Left renal pelvis (tissue), 4 donors: ENCODE measurements at regions not wholly inside any gene's neighbourhood (a gene's known extent, or its start where the extent isn't known, plus 50 kb on each side); places are given as distances from the start of the nearest gene placed in this dataset.
A peak's percentile ranks its signal among the peaks of the same experiment; 100 is the strongest.
"Not testable (repeated sequence)": the region's sequence is repeated elsewhere in the genome, so short reads cannot be mapped to it uniquely, and the experiment has no call there.

ENCODE experiments used
- DNase-seq, 4 donors: peaks; one replicate each; pipeline ENCODE4 v3.0.0-alpha.2; 2013; ENCODE audit warnings: low read depth in 4 of 4, low spot score in 3 of 4

DNA sequence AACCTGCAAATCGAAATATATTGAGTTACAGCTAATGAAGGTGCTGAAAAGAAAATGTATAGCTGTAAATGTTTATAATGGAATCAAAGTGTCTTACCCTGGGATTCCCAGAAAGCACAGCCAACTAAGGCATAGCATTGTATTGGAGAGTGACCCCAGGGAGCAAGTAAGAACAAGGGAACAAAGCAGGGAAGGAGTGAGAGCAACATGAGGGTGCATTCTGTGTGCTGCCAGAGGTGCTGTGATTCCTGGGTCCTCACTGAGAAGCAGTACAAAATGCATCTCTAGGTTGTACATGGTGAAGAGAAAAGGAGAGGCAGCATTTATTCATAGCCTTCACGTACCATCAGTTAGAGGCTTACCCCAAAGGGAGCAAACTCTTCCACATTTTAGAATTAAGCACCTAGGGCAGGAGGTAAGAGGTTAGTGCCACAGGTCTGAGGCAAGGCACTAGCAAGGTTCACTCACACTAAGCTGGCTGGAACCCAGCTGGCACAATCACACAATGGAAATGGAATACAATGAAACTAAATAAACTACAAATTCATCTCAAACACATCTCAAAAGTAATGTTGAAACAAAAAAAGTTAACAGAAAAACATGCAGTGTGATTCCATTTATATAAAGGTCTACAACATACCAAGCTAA is 151.5 kb upstream of the C2CD4B start:
- DNase-seq = no peak

DNA sequence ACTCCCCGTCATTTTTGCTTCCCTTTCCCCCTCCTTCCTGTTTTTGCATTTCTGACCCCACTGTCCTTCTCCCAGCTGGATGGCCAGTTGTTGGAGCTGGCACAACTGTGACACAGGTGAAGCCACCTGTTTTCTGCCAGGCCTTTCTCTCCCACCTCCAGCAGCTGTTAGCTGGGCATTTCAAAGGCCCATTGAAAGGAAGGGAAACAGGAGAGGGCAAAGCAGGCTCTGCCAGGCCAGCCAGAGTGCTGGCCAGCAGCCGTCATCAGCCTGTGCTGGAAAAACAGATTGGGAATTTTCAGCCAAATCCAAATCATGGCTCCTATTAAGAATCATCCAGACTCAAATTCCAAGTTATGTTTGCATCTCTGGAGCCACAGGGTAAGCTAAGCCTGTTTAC is 155.2 kb upstream of the C2CD4B start:
- no peak for DNase-seq

DNA sequence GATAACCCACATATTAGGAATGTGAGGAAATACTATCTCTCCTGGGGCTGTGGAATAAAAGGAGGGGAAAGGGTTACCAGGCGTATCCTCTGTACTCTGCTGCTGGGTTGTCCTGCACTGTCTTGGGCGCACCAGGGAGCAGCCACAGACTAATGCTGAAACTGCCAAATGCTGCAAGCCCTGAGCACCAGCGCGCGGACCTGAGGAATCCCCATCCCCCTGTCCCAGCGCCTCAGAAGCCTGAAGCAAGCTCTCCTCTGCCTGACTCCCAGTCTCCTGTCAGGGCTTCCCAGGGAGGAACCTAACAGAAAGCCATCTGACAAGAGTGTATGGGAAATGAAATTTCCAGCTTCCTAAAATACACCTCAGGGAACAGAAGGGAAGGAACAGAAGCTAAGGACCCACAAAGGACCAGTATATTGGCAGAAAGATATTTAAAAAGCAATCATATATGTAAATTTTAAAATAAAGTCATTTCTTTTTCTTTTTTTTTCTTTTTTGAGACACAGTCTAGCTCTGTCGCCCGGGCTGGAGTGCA is 158.3 kb upstream of the C2CD4B start:
- no peak for DNase-seq

DNA sequence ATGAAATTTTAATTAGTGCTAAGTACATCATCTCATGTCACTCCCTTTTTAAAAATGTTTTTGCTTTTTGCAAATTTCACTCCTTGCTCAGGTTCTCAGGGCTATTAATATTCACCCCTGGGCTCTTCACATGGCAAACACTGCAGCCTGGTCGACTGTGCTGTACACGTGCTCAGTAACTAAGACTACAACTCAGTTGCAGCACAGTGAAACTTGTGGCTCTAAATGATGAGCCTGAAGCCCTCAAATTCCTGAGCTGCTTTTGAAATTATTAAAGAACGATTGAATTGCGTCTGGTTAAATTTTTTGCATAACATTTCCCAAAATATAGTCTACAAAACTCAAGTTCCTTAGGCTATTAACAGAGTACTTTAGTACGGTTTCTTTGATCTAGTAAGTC is 159.3 kb upstream of the C2CD4B start:
- no peak for DNase-seq

DNA sequence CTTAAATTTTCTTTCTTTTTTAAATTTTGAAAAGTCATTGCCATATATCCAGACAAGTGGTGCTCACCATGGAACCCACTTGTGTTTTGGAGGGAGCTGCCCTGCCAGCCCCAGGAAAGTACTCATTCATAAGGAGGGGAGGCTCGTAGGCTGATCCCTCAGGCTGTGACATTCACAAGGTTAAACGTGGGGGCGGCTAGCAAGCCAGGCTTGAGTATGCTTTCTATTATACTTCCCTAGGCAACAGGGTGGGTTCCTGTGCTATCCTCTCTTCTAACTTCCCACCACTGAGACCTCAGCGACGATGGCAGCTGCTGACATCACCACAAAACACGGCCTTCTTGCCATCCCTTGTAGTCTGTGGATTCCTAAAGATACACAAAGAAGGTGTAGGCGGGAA is 160.5 kb upstream of the C2CD4B start:
- no peak for DNase-seq

DNA sequence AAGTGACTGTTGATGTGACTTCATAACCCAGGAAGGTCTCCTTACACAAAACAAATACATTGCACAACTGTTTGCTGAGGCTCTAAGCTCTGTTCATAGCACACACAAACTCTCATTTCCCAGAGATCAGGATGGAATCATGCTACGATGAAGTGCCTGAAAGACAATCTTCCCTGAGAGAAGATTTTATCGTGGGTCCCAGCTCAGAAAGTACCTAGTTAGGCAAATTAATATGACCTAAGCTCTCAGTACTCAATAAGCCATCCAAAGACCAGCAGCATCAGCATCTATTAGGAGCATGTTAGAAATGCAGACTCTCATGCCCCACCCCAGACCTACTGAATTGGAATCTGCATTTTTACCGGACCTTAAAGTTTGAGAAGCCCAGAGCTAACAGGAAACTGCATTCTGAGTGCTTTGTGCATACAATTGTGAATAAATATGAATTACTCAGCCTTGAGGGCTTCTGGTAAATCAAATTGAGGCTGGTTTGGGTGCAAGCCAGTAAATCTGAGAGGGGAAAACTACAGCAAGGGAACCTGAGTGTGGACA is 161.5 kb upstream of the C2CD4B start:
- DNase-seq = no peak

DNA sequence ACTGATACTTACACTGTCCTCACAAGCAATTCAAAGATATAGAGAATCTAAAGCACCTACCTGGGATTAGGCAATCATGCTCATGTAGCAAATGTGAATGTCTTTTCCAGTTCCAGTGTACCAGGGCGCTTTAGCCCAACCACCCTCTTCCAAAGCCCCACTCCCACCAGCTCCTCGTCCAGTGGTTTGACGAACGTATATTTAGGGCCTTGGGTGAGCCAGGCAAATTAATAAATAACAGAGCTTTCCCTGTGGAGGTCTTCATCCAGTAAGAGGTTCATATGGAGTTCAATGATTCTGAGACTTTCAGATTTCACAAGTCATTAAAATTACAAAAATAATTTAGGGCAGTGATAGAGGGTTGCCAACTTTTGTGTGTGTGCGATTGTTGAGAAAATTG is 162.3 kb upstream of the C2CD4B start:
- DNase-seq = no peak

DNA sequence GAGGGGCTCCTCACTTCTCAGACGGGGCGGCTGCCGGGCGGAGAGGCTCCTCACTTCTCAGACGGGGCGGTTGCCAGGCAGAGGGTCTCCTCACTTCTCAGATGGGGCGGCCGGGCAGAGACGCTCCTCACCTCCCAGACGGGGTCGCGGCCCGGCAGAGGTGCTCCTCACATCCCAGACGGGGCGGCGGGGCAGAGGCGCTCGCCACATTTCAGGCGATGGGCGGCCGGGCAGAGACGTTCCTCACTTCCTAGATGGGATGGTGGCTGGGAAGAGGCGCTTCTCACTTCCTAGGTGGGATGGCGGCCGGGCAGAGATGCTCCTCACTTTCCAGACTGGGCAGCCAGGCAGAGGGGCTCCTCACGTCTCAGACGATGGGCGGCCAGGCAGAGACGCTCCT is 167.4 kb upstream of the C2CD4B start:
- not testable (repeated sequence) for DNase-seq

DNA sequence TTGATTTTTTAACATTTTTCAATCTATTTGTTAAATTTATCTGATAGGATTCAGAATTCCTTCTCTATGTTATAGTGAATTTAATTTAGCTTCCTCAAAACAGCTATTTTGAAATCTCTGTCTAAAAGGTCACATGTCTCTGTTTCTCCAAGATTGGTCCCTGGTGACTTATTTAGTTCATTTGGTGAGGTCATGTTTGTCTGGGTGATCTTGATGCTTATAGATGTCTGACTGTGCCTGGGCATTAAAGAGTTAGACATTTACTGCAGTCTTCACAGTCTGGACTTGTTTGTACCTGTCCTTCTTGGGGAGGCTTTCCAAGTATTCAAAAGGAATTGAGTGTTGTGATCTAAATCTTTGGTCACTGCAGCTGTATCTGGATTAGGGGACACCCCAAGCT is 169.5 kb upstream of the C2CD4B start:
- DNase-seq = no peak

DNA sequence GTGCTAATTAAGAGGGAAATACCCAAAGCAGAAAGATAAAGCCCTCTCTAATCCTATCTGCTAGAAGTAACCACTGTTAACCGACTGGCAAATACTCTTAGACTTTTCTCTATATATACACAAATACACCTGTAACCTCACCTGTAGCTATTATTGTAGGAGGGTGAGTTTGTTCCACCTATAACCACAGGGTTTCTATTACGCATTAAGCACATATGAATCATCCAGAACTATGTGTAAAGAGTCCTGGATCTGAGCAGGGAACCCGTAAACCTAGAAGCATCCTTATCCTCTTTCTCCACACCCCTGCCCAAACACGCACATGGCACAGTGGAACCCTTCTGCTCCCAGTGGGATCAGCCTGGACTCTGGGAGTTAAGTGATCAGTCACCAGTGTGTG is 172.8 kb upstream of the C2CD4B start:
- DNase-seq = no peak

DNA sequence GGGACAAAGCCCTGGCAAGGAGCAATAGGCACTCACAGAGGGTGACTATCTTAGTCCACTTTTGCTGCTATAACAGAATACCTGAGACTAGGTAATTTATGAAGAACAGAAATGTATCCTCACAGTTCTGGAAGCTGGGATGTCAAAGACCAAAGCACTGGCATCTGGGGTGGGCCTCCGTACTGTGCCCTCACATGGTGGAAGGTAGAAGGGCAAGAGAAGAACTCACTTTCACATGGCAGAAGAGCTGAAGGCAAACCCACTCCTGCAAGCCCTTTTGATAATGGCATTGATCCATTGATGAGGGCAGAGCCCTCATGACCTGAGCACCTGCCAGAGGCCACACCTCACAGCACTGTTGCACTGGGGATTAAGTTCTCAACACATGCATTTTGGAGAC is 173.4 kb upstream of the C2CD4B start:
- no peak for DNase-seq

DNA sequence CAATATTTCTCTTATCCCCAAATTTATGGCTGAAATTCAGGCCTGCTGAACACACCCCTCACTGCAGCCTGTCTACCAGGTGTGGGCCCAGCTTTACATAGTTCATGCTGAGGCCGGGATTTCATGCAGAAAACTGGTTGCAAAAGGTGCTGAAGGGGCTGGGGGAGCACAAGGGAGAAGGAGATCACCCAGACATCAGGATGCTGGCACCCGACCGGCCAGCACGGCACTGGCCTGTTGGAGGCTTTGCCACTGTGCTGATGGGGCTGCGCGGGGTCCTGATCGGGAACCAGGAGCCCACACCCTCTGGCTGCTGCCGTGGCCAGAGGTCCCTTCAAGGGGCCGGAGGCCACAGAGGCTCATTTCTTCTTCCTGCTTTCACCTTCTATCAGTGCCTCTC is 177.9 kb upstream of the C2CD4B start:
- DNase-seq = no peak

DNA sequence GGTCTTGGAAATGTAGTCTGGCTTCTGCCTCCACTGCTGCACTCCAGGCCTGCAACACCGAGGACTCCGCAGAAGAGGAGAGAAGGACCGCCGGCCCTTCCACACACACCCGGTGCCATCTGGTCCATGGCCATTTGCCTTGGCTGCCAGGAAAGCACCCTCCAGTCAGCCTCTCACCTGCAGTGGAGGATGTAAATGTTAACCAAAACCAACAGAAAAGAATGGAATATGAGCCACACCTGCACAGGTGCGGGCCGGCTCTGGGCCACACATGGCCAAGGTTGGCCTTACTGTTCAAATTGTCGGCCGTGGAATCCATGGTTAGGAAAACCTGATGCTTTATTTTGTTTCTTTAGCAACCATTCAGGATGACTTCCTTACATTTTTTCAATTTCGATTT is 178.3 kb upstream of the C2CD4B start:
- DNase-seq = no peak

DNA sequence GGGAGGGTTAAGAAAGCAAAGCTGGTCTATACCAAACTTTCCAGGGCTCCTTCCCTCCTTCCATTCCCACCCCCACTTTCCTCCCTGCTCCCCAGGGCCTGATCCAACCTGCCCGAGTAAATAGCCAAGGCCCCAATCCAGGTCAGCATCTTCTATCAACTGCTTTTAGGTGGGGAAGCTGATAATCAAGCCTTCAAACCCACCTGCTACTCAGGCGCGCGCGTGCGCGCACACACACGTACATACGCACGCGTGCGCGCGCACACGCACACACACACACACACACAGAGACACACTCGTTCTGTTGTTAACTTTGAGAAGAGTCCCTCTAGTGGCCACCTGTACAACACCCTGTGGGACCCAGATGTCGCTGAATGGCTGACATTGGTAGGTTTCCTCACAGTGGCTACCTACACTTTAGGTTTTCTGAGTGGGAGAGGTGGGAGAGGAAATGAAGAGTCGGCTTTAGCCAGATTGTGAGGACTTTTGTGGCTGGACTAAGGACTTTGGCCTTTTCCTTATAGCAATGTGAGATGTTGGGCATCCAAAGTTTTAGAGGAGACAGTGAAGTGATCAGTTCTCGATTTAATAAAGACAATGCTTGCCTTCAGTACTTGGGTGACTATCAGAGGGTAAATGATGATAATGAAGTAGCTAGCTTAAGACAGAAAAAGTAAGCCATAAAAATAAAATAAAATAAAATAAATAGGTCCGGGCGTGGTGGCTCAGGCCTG is 179.9 kb upstream of the C2CD4B start:
- DNase-seq = peak; percentile 50 to 70 (median 63)

DNA sequence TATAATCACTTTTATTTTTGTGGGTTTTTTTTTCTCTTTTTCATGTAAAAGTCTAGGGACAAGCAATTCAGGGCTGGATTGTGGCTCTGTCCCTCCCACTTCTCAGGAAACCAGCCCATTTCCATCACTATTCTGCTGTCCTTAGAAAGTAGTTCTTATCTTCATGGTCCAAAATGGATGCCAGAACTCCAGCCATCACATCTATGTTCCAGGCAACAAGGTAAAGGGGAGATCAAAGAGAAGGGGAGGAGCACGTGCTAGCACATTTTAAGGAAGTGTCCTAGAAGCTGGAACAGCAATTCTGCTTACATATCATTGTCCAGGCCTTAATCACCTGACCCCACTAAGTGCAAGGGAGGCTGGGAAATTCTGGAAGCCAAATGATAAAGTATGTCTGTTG is 181.1 kb upstream of the C2CD4B start:
- DNase-seq = no peak

DNA sequence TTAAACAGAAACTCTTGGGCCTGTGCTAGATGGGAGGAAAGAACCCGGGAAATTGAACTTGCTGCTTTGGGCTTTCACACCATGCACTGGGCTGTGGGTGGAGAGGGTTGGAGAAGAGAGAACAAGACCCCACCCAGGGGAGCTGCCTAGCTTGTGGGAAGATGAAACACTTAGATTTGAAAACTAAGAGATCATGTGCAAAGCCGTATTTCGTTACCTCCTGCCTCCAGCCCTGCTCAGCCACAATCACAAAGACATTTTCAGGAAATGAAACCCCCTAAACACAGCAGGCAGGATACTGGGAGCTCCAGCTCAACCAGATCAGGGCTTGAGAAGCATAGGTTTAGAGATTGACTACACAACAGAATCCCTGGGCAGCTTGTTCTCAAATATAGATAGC is 183.0 kb upstream of the C2CD4B start:
- no peak for DNase-seq

DNA sequence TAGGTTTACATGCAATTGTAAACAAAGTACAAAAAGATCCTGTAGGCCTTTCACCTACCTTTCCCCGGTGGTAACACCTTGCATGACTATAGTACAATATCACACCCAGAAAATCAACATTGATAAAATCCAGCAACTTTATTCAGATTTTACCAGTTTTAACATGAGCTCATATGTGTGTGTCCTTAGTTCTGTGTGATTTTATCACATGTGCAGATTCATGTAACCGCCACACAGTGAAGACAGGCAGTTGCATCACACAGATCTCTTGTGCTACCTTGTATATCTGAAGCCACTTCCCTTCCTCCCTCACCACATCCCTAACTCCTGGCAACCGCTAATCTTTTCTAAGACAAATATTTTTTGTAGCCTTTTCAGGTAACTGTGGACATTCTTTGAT is 183.5 kb upstream of the C2CD4B start:
- DNase-seq = no peak

DNA sequence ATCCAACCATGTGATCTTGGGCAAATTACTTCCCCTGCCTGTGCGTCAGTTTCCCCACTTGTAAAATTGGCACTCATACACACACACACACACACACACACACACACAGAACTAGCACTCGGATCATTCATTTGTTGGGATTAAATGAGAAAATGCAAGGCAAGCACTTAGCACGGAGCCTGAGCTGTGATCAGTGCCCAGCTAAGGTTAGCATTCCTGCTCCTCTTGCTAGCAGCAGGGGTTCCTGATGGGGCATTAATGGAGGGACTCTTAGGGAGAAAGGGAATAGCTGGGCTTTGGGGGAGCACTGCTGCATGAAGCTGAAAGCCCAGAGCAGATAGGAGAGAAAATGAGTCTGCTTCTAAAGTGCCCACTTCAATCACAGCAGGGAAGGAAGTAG is 187.7 kb upstream of the C2CD4B start:
- DNase-seq = no peak

DNA sequence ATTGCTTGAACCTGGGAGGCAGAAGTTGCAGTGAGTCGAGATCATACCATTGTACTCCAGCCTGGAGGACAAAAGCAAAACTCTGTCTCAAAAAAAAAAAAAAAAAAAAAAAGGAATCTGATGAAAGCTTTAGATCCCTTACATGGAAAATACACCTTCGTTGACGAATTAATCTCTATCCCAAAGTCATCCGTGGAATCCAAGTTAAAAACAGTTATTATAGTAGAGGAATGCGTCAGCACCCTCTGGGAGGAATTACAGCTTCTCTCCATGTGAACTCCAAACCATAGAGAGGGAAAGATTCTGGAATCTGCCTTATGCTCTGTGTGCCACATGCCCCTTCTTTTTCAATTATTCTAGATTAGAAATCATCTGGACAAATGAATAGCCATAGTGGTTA is 192.3 kb upstream of the C2CD4B start:
- no peak for DNase-seq

DNA sequence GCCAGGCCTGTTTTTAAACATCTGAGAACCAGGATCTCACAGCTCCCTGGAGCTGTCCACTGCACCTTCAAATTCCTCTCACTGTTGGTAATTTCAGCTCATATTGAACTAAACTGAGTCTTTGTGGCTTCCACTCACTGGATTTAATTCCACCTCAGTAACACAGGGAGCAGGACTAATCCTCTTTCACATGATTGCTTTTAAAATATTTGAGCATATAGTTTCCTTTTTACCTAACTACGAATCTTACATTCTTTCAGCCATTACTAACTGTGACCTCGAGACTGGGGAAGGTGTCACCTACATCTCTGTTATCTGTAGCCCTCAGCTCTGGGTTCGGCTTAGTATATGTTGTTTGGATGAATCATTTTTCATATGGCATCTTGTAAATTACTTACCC is 194.3 kb upstream of the C2CD4B start:
- no peak for DNase-seq

DNA sequence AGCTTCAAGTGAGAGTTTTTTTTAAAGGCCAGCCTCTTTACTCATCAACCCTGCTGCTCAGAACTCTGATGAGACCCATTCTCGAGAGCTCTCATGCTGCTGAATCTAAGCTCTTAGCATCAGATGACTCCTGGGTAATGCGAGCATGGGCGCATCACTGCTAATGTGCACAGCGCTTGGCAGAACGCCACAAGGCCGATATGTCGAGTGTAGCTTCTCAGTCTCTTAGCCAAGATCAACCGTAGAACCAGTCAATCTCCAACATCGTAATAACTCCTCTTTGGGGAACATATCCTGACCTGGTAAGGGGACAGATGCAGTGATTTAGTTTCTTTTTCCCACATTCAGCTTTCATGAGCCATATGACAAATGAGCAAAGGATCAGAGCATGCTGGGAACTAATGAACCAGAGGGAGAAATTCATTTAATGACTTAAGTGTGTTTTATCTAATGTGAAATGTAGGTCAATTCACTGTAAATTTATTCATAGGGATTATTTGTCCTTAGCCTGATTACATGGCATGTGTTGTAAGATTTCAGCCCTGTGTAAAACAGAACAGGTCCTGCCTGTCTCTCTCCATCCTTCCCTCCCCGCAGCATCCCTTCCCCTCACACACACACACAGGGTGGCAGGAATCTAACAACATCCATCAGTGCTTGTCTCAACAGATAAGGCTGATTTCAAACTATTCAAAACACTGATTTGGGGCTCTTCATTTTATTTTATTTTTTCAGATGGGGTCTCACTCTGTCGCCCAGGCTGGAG is 195.4 kb upstream of the C2CD4B start:
- DNase-seq = no peak
